Epithelial cell of esophagus (primary cell): ENCODE measurements at regions not wholly inside any gene's neighbourhood (a gene's known extent, or its start where the extent isn't known, plus 50 kb on each side); places are given as distances from the start of the nearest gene placed in this dataset.

Experiments
- DNase-seq: peaks from one replicate; pipeline ENCODE4 v3.0.0; 2010; ENCODE audit warnings: low read depth
- H3K4me3 ChIP-seq: 2 replicates; pipeline ENCODE4 v1.5.1; 2011; ENCODE audit warnings: mild to moderate bottlenecking, low read length, control low read depth
- CTCF ChIP-seq: IDR thresholded peaks from 2 replicates; pipeline ENCODE4 v1.5.1; 2011; ENCODE audit warnings: low read depth, mild to moderate bottlenecking, low read length, control low read depth, inconsistent platforms; ENCODE audit not compliant: insufficient read depth; ENCODE audit errors: missing control alignments

- no peak overlapping the region for H3K4me3 ChIP-seq
- DNase-seq = no peak
- no peak for TF ChIP-seq CTCF
Measured at GRCh38 chrX:143455046-143455445, 62.2 kb downstream of the SPANXN3 start.

- peak; percentile 0 for DNase-seq
- H3K4me3 ChIP-seq = no peak overlapping the region
- no peak for TF ChIP-seq CTCF
Measured at GRCh38 chrX:143437439-143437838, 79.8 kb downstream of the SPANXN3 start.

- DNase-seq = no peak
- no peak for TF ChIP-seq CTCF
- H3K4me3 ChIP-seq = no peak overlapping the region
Measured at GRCh38 chrX:143435916-143436315, 81.4 kb downstream of the SPANXN3 start.

GRCh38 chrX:143429811-143430210 is 87.5 kb downstream of the SPANXN3 start:
- no peak overlapping the region for H3K4me3 ChIP-seq
- no peak for TF ChIP-seq CTCF
- no peak for DNase-seq

- H3K4me3 ChIP-seq = no peak overlapping the region
- DNase-seq = no peak
- no peak for TF ChIP-seq CTCF
Measured at GRCh38 chrX:143429131-143429530, 88.1 kb downstream of the SPANXN3 start.

- TF ChIP-seq CTCF = no peak
- no peak for DNase-seq
- H3K4me3 ChIP-seq = no peak overlapping the region
Measured at GRCh38 chrX:143401160-143401559, 116.1 kb downstream of the SPANXN3 start.

GRCh38 chrX:143378851-143379250 is 138.4 kb downstream of the SPANXN3 start:
- DNase-seq = no peak
- TF ChIP-seq CTCF = no peak
- no peak overlapping the region for H3K4me3 ChIP-seq
